ENCODE measurements at regions not wholly inside any gene's neighbourhood (a gene's known extent, or its start where the extent isn't known, plus 50 kb on each side); places are given as distances from the start of the nearest gene placed in this dataset.

DNA sequence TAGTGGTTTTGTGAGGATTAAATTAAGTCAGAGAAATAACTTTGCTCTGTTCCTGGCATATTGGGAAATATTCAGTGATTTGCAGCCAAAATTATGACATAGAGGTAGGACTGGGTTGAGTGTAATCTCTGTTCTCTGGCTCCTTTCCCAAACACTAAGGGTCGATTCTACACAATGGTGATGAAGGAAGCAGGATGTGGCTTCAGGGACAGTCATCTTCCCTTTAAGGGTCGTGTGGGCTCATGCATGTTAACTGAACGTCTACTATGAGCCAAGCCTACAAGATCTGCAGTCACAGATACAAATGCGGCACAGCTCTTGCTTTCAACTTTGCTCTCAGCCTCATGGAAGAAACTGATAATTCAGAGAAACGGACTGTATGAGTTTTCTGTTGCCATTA is 381.6 kb downstream of the VRK1 start (continued):
- TF ChIP-seq PAXIP1 (CRISPR knock-in tag; conservative IDR thresholded peaks at IDR 0.05) (no peak), AHR (CRISPR knock-in tag; IDR thresholded peaks at IDR 0.05) (no peak)

DNA sequence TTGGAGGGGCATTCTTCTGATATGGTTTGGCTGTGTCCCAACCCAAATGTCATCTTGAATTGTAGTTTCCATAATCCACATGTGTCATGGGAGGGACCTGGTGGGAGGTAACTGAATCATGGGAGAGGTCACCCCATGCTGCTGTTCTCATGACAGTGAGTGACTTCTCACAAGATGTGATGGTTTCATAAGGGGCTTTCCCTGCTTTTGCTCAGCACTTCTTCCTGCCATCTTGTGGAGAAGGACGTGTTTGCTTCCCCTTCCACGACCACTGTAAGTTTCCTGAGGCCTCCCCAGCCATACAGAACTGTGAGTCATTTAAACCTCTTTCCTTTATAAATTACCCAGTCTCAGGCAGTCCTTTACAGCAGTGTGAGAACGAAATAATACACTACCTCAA is 382.4 kb downstream of the VRK1 start:
- no peak overlapping the region for H2AFZ ChIP-seq (ENCODE audit: low read length)
- no peaks in the 10 kb centered on the region for H3K79me2 ChIP-seq (ENCODE audit: insufficient read depth, low read length)
- no peak overlapping the region for H3K27ac ChIP-seq (ENCODE audit: extremely low read length, insufficient read depth, low read length)
- intact Hi-C loops (cut with micrococcal nuclease; ENCODE audit: unreplicated experiment) (no loop called here), in situ Hi-C loops (cut with HindIII; ENCODE audit: extremely low pct_ligation_motif_present, low pct_unique_long_range_greater_than_20kb) (no loop called here)
- no peak for DNase-seq (ENCODE audit: low spot score)
- no peak overlapping the region for H3K9ac ChIP-seq (ENCODE audit: insufficient read depth, low read depth, low read length)
- ATAC-seq, result no peak
- ChIA-PET CTCF (ENCODE audit: low intra/inter-chr PET ratio, low total read pairs) (no interaction called here), POLR2A (no interaction called here)
- H3K36me3 ChIP-seq (replicated peaks in 1 of 2; ENCODE audit: control insufficient read depth in 1 of 2, insufficient read depth in 2 of 2, low read length in 2 of 2), result no peaks in the 10 kb centered on the region
- BruUV-seq (replicated peaks), result no TSS peak
- no peaks in the 10 kb centered on the region for H4K20me1 ChIP-seq (ENCODE audit: insufficient read depth, low read length)
- no peak for FAIRE-seq
- WGBS (ENCODE audit: low lambda C conversion rate), result 0% methylated on average over 3 of the region's 3 CpGs
- TF ChIP-seq ZBTB7A (CRISPR knock-in tag; IDR thresholded peaks at IDR 0.05) (no peak), MXD4 (CRISPR knock-in tag; IDR thresholded peaks at IDR 0.05) (no peak), ZBTB38 (CRISPR knock-in tag; IDR thresholded peaks at IDR 0.05) (no peak), SIN3B (IDR thresholded peaks at IDR 0.05; ENCODE audit: low read length) (no peak), PHF21A (CRISPR knock-in tag; IDR thresholded peaks at IDR 0.05) (no peak), MBNL3 (CRISPR knock-in tag; conservative IDR thresholded peaks at IDR 0.05) (no peak), MYNN (CRISPR knock-in tag; IDR thresholded peaks at IDR 0.05; ENCODE audit: low read depth) (no peak), ZNF670 (CRISPR knock-in tag; IDR thresholded peaks at IDR 0.05; ENCODE audit: borderline replicate concordance) (no peak)
- TF ChIP-seq, protein P1, sequence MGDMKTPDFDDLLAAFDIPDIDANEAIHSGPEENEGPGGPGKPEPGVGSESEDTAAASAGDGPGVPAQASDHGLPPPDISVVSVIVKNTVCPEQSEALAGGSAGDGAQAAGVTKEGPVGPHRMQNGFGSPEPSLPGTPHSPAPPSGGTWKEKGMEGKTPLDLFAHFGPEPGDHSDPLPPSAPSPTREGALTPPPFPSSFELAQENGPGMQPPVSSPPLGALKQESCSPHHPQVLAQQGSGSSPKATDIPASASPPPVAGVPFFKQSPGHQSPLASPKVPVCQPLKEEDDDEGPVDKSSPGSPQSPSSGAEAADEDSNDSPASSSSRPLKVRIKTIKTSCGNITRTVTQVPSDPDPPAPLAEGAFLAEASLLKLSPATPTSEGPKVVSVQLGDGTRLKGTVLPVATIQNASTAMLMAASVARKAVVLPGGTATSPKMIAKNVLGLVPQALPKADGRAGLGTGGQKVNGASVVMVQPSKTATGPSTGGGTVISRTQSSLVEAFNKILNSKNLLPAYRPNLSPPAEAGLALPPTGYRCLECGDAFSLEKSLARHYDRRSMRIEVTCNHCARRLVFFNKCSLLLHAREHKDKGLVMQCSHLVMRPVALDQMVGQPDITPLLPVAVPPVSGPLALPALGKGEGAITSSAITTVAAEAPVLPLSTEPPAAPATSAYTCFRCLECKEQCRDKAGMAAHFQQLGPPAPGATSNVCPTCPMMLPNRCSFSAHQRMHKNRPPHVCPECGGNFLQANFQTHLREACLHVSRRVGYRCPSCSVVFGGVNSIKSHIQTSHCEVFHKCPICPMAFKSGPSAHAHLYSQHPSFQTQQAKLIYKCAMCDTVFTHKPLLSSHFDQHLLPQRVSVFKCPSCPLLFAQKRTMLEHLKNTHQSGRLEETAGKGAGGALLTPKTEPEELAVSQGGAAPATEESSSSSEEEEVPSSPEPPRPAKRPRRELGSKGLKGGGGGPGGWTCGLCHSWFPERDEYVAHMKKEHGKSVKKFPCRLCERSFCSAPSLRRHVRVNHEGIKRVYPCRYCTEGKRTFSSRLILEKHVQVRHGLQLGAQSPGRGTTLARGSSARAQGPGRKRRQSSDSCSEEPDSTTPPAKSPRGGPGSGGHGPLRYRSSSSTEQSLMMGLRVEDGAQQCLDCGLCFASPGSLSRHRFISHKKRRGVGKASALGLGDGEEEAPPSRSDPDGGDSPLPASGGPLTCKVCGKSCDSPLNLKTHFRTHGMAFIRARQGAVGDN (CRISPR knock-in tag; IDR thresholded peaks at IDR 0.05), result no peak
- no peak overlapping the region for H3K4me2 ChIP-seq (ENCODE audit: low read depth, low read length)
- H3K4me1 ChIP-seq (ENCODE audit: insufficient read depth, low read length), result no peaks in the 10 kb centered on the region
- peaks cover 0 to 4% of the 10 kb centered on the region in 2 experiments; a peak in 1 of 5 replicates for H3K27me3 ChIP-seq (ENCODE audit: control insufficient read depth in 1 of 2, insufficient read depth in 2 of 2, low read length in 2 of 2)
- H3K9me3 ChIP-seq (ENCODE audit: low read length), result peaks cover 9% of the 10 kb centered on the region
- no peak overlapping the region for H3K4me3 ChIP-seq (replicated peaks in 1 of 3; ENCODE audit: insufficient read depth in 1 of 3, low read depth in 2 of 3, low read length in 3 of 3)

Measured in HepG2 (cell line).